Right lobe of liver (tissue), 6 donors: ENCODE measurements at regions not wholly inside any gene's neighbourhood (a gene's known extent, or its start where the extent isn't known, plus 50 kb on each side); places are given as distances from the start of the nearest gene placed in this dataset.
"Not testable (repeated sequence)": the region's sequence is repeated elsewhere in the genome, so short reads cannot be mapped to it uniquely, and the experiment has no call there.

Source experiments
- ATAC-seq, 4 donors: fragments of 200-7000 bp; cut with Tn5 transposase; one replicate each; pipeline ENCODE4 v1.9.1; 2020; ENCODE audit warnings: mild to moderate bottlenecking in 4 of 4, moderate library complexity in 4 of 4
- DNase-seq, 3 donors: peaks; one replicate each; pipeline ENCODE4 v3.0.0-alpha.2; 2020
- H3K27ac ChIP-seq, 3 donors: fragments of 200-600 bp; one replicate each; pipeline ENCODE4 v1.8.0; 2022
- H3K27me3 ChIP-seq, 2 donors: fragments of 200-600 bp; one replicate each; pipeline ENCODE4 v1.8.0; 2022
- H3K36me3 ChIP-seq, 4 donors: fragments of 200-600 bp; sonication (generic) in 1 of 4; one replicate each; pipeline versions ENCODE4 v1.5.1 to v1.8.0; 2017 to 2022; ENCODE audit warnings: control low read depth in 1 of 4
- H3K4me1 ChIP-seq, 4 donors: fragments of 200-600 bp; sonication (generic) in 1 of 4; one replicate each; pipeline versions ENCODE4 v1.5.1 to v1.8.0; 2017 to 2022; ENCODE audit warnings: control low read depth in 1 of 4
- H3K4me3 ChIP-seq, 3 donors: fragments of 200-600 bp; one replicate each; pipeline ENCODE4 v1.8.0; 2022
- H3K9me3 ChIP-seq, 4 donors: fragments of 200-600 bp; sonication (generic) in 1 of 4; one replicate each; pipeline versions ENCODE4 v1.5.1 to v1.8.0; 2017 to 2022; ENCODE audit warnings: control low read depth in 1 of 4
- CTCF ChIP-seq, 4 donors: fragments of 200-600 bp in 3 of 4; fragments of 450-650 bp in 1 of 4; IDR thresholded peaks; one replicate each; pipeline versions ENCODE4 v1.5.1 to v1.8.0; 2016 to 2022; ENCODE audit warnings: antibody characterized with exemption in 4 of 4, mild to moderate bottlenecking in 2 of 4
- POLR2A ChIP-seq: fragments of 450-650 bp; IDR thresholded peaks from one replicate; pipeline ENCODE4 v1.6.1; 2017; ENCODE audit warnings: antibody characterized with exemption, mild to moderate bottlenecking
- WGBS: methylation state at CpG from one replicate; pipeline ENCODE4 v1.1.6; 2018; ENCODE audit warnings: low coverage, low lambda C conversion rate; ENCODE audit not compliant: insufficient coverage; ENCODE audit errors: missing lambda C conversion rate; 5-methylcytosine and 5-hydroxymethylcytosine counted together
- intact Hi-C, 2 donors: fragments of 100-400 bp; cut with DNase I; formaldehyde crosslinking; loops; one replicate each; pipeline versions ENCODE4 v1.11.2 to v1.14.1; 2022
- donor health status: DM: no; HTN: yes; CAD: no.
- donor health status: DM: no; HTN: no; CAD: no.
- donor health status: DM: no; HTN: no; CAD: no.
- donor health status: DM: no; HTN: yes; CAD: no.
- donor health status: DM: no; HTN: yes; CAD: no.

- no peaks in the 10 kb centered on the region for H3K27me3 ChIP-seq
- ATAC-seq: no peak
- TF ChIP-seq CTCF (IDR thresholded peaks at IDR 0.05) (no peak), POLR2A (no peak)
- no peaks in the 10 kb centered on the region for H3K36me3 ChIP-seq
- intact Hi-C loops: loop anchor here in 1 of 2 donors (10.0 kb wide), 1 partner anchor 209 kb away; no protein-coding TSS in a partner anchor
- no peaks in the 10 kb centered on the region for H3K4me1 ChIP-seq
- H3K4me3 ChIP-seq: no peak overlapping the region
- H3K27ac ChIP-seq: no peak overlapping the region
- no peak for DNase-seq
- 96% methylated on average over 4 of the region's 5 CpGs for WGBS
- no peaks in the 10 kb centered on the region for H3K9me3 ChIP-seq
These were observed 74.8 kb upstream of the TOP1 start for GRCh38 chr20:40953856-40954255.

- Histone ChIP-seq H3K4me3 (no peak overlapping the region), H3K27me3 (no peaks in the 10 kb centered on the region), H3K4me1 (no peaks in the 10 kb centered on the region), H3K36me3 (no peaks in the 10 kb centered on the region), H3K27ac (no peak overlapping the region), H3K9me3 (no peaks in the 10 kb centered on the region)
- intact Hi-C loops: loop anchor here in 1 of 2 donors (10.0 kb wide), 1 partner anchor 210 kb away; no protein-coding TSS in a partner anchor
- ATAC-seq (no peak), DNase-seq (no peak)
- WGBS: 80% methylated on average over 7 of the region's 10 CpGs
- TF ChIP-seq POLR2A (no peak), CTCF (IDR thresholded peaks at IDR 0.05) (no peak)
These were observed 74.0 kb upstream of the TOP1 start for GRCh38 chr20:40954521-40955165.

GRCh38 chr20:40955326-40955725, 73.3 kb upstream of the TOP1 start:
- H3K4me1 ChIP-seq: no peaks in the 10 kb centered on the region
- TF ChIP-seq CTCF (IDR thresholded peaks at IDR 0.05) (no peak), POLR2A (no peak)
- intact Hi-C loops: loop anchor here in 1 of 2 donors (10.0 kb wide), 1 partner anchor 211 kb away; no protein-coding TSS in a partner anchor
- H3K36me3 ChIP-seq: no peaks in the 10 kb centered on the region
- no peaks in the 10 kb centered on the region for H3K9me3 ChIP-seq
- no peak overlapping the region for H3K27ac ChIP-seq
- DNase-seq (no peak), ATAC-seq (no peak)
- no peak overlapping the region for H3K4me3 ChIP-seq
- 100% methylated on average over 2 of the region's 2 CpGs for WGBS
- no peaks in the 10 kb centered on the region for H3K27me3 ChIP-seq

- not testable (repeated sequence) for H3K9me3 ChIP-seq, H3K36me3 ChIP-seq, H3K27ac ChIP-seq, H3K4me1 ChIP-seq, H3K27me3 ChIP-seq, DNase-seq, H3K4me3 ChIP-seq
- intact Hi-C loops: loop anchor here in 1 of 2 donors (10.0 kb wide), 1 partner anchor 211 kb away; no protein-coding TSS in a partner anchor
- peak in 1 of 4 donors; percentile 42 for ATAC-seq
- 49% methylated on average over 8 of the region's 8 CpGs for WGBS
These were observed 72.8 kb upstream of the TOP1 start for GRCh38 chr20:40955826-40956225.

- Histone ChIP-seq H3K4me1 (no peaks in the 10 kb centered on the region), H3K27ac (no peak overlapping the region), H3K4me3 (no peak overlapping the region), H3K27me3 (no peaks in the 10 kb centered on the region), H3K36me3 (no peaks in the 10 kb centered on the region), H3K9me3 (no peaks in the 10 kb centered on the region)
- 52% methylated on average over 9 of the region's 15 CpGs for WGBS
- ATAC-seq: peak in 3 of 4 donors; percentile 47 to 66 (median 50)
- no peak for DNase-seq
- no peak for TF ChIP-seq POLR2A
- no peak for TF ChIP-seq CTCF (IDR thresholded peaks at IDR 0.05)
- intact Hi-C loops: loop anchor here in 1 of 2 donors (10.0 kb wide), 1 partner anchor 212 kb away; no protein-coding TSS in a partner anchor
These were observed 71.9 kb upstream of the TOP1 start for GRCh38 chr20:40956542-40957264.
